ENCODE measurements at regions not wholly inside any gene's neighbourhood (a gene's known extent, or its start where the extent isn't known, plus 50 kb on each side); places are given as distances from the start of the nearest gene placed in this dataset.

GRCh38 chr1:187893471-187893870 is 1064.7 kb downstream of the PLA2G4A start:
- Histone ChIP-seq H3K4me3 (ENCODE audit: severe bottlenecking) (no peak overlapping the region), H3K4me1 (ENCODE audit: insufficient read depth, poor library complexity, severe bottlenecking) (no peaks in the 10 kb centered on the region), H3K27ac (ENCODE audit: poor library complexity, severe bottlenecking) (no peak overlapping the region), H3K27me3 (ENCODE audit: insufficient read depth, poor library complexity, severe bottlenecking) (no peaks in the 10 kb centered on the region), H3K36me3 (ENCODE audit: low read depth) (no peaks in the 10 kb centered on the region), H3K9me3 (ENCODE audit: severe bottlenecking) (no peaks in the 10 kb centered on the region)
- TF ChIP-seq, protein P1, sequence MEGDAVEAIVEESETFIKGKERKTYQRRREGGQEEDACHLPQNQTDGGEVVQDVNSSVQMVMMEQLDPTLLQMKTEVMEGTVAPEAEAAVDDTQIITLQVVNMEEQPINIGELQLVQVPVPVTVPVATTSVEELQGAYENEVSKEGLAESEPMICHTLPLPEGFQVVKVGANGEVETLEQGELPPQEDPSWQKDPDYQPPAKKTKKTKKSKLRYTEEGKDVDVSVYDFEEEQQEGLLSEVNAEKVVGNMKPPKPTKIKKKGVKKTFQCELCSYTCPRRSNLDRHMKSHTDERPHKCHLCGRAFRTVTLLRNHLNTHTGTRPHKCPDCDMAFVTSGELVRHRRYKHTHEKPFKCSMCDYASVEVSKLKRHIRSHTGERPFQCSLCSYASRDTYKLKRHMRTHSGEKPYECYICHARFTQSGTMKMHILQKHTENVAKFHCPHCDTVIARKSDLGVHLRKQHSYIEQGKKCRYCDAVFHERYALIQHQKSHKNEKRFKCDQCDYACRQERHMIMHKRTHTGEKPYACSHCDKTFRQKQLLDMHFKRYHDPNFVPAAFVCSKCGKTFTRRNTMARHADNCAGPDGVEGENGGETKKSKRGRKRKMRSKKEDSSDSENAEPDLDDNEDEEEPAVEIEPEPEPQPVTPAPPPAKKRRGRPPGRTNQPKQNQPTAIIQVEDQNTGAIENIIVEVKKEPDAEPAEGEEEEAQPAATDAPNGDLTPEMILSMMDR (IDR thresholded peaks at IDR 0.05; ENCODE audit: poor library complexity, severe bottlenecking) = no peak
- DNase-seq (ENCODE audit: low spot score) = no peak
- no peak for ATAC-seq (ENCODE audit: low read depth)

- TF ChIP-seq, protein P1 (IDR thresholded peaks at IDR 0.05; ENCODE audit: poor library complexity, severe bottlenecking) = no peak
- no peak for ATAC-seq (ENCODE audit: low read depth)
- H3K9me3 ChIP-seq (ENCODE audit: severe bottlenecking) = no peaks in the 10 kb centered on the region
- no peak overlapping the region for H3K4me3 ChIP-seq (ENCODE audit: severe bottlenecking)
- H3K27ac ChIP-seq (ENCODE audit: poor library complexity, severe bottlenecking) = no peak overlapping the region
- H3K36me3 ChIP-seq (ENCODE audit: low read depth) = no peaks in the 10 kb centered on the region
- DNase-seq (ENCODE audit: low spot score) = no peak
- H3K4me1 ChIP-seq (ENCODE audit: insufficient read depth, poor library complexity, severe bottlenecking) = no peaks in the 10 kb centered on the region
- H3K27me3 ChIP-seq (ENCODE audit: insufficient read depth, poor library complexity, severe bottlenecking) = no peaks in the 10 kb centered on the region
Measured at GRCh38 chr1:187894349-187894748, 1065.6 kb downstream of the PLA2G4A start.

DNA sequence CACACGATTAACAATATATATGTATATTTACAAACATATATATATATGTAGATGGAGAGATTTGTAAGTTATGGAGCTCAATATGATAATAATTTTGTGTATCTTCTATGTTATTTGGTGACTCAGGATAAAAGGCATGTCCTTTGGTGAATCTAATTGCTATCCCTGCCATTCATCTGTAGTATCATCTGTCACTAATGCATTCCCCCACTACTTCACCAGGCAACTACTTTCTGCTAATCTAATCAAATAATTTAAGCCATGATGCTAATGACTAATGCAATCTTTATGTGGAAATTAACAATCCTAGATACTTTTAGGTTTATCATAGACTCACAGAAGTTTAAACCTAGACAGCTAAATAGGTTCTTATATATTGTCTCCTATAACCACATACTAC is 1074.5 kb downstream of the PLA2G4A start:
- no peak for ATAC-seq (ENCODE audit: low read depth)
- Histone ChIP-seq H3K36me3 (ENCODE audit: low read depth) (no peaks in the 10 kb centered on the region), H3K27me3 (ENCODE audit: insufficient read depth, poor library complexity, severe bottlenecking) (no peaks in the 10 kb centered on the region), H3K27ac (ENCODE audit: poor library complexity, severe bottlenecking) (no peak overlapping the region), H3K9me3 (ENCODE audit: severe bottlenecking) (no peaks in the 10 kb centered on the region), H3K4me3 (ENCODE audit: severe bottlenecking) (no peak overlapping the region), H3K4me1 (ENCODE audit: insufficient read depth, poor library complexity, severe bottlenecking) (no peaks in the 10 kb centered on the region)
- DNase-seq (ENCODE audit: low spot score) = no peak
- TF ChIP-seq, protein P1 (IDR thresholded peaks at IDR 0.05; ENCODE audit: poor library complexity, severe bottlenecking) = no peak

DNA sequence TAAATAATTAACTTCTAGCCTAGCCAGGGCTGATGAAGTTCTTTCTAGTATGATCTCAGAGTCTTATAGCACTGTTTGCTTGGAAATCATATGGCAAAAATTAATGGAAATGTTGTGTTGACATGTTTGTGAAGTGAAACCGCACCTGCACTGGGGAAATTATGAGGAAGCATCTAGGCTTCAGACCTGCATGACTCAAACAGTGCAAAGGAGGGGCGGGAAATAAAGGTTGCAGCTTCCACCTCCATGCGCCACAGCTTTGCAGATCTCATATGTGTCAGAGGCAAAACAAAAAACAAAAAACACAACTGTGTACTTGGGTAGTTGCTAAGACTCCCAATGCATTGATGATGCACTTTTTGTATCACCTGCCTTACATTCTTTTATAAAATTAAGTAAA is 1080.6 kb downstream of the PLA2G4A start:
- Histone ChIP-seq H3K9me3 (ENCODE audit: severe bottlenecking) (no peaks in the 10 kb centered on the region), H3K27ac (ENCODE audit: poor library complexity, severe bottlenecking) (no peak overlapping the region), H3K4me3 (ENCODE audit: severe bottlenecking) (no peak overlapping the region), H3K4me1 (ENCODE audit: insufficient read depth, poor library complexity, severe bottlenecking) (no peaks in the 10 kb centered on the region), H3K36me3 (ENCODE audit: low read depth) (no peaks in the 10 kb centered on the region), H3K27me3 (ENCODE audit: insufficient read depth, poor library complexity, severe bottlenecking) (no peaks in the 10 kb centered on the region)
- ATAC-seq (ENCODE audit: low read depth) (no peak), DNase-seq (ENCODE audit: low spot score) (no peak)
- TF ChIP-seq, protein P1 (IDR thresholded peaks at IDR 0.05; ENCODE audit: poor library complexity, severe bottlenecking) = no peak

- no peak overlapping the region for H3K27ac ChIP-seq (ENCODE audit: poor library complexity, severe bottlenecking)
- DNase-seq (ENCODE audit: low spot score) (no peak), ATAC-seq (ENCODE audit: low read depth) (no peak)
- no peaks in the 10 kb centered on the region for H3K9me3 ChIP-seq (ENCODE audit: severe bottlenecking)
- no peak overlapping the region for H3K4me3 ChIP-seq (ENCODE audit: severe bottlenecking)
- H3K4me1 ChIP-seq (ENCODE audit: insufficient read depth, poor library complexity, severe bottlenecking) = no peaks in the 10 kb centered on the region
- TF ChIP-seq, protein P1 (IDR thresholded peaks at IDR 0.05; ENCODE audit: poor library complexity, severe bottlenecking) = no peak
- H3K36me3 ChIP-seq (ENCODE audit: low read depth) = no peaks in the 10 kb centered on the region
- no peaks in the 10 kb centered on the region for H3K27me3 ChIP-seq (ENCODE audit: insufficient read depth, poor library complexity, severe bottlenecking)
Measured at GRCh38 chr1:187911820-187912219, 1083.1 kb downstream of the PLA2G4A start.
